DOHH2 (cell line): ENCODE measurements at regions not wholly inside any gene's neighbourhood (a gene's known extent, or its start where the extent isn't known, plus 50 kb on each side); places are given as distances from the start of the nearest gene placed in this dataset.
"Not testable (repeated sequence)": the region's sequence is repeated elsewhere in the genome, so short reads cannot be mapped to it uniquely, and the experiment has no call there.

Experiments used
- H3F3A ChIP-seq: fragments of 200-600 bp; sonication (generic), shearing (Covaris generic); 2 replicates; pipeline ENCODE4 v1.6.0; 2016; ENCODE audit warnings: antibody characterized with exemption, mild to moderate bottlenecking; ENCODE audit not compliant: control insufficient read depth, insufficient read depth
- H3K27ac ChIP-seq: fragments of 200-600 bp; sonication (generic); 2 replicates; pipeline ENCODE4 v1.5.1; 2014; ENCODE audit warnings: low read depth, mild to moderate bottlenecking, low read length, moderate library complexity
- H3K27me3 ChIP-seq: fragments of 200-600 bp; sonication (generic); 2 replicates; pipeline ENCODE4 v1.6.1; 2014; ENCODE audit warnings: mild to moderate bottlenecking, low read length, mixed read lengths; ENCODE audit not compliant: control insufficient read depth
- H3K36me3 ChIP-seq: fragments of 200-600 bp; sonication (generic); 2 replicates; pipeline ENCODE4 v1.6.1; 2014; ENCODE audit warnings: mild to moderate bottlenecking, low read length, moderate library complexity, mixed read lengths; ENCODE audit not compliant: control insufficient read depth
- H3K4me1 ChIP-seq: fragments of 200-600 bp; sonication (generic); 2 replicates; pipeline ENCODE4 v1.6.1; 2014; ENCODE audit warnings: mild to moderate bottlenecking, low read length, mixed read lengths; ENCODE audit not compliant: control insufficient read depth
- H3K4me2 ChIP-seq: fragments of 200-600 bp; sonication (generic); 2 replicates; pipeline ENCODE4 v1.6.0; 2014; ENCODE audit warnings: mild to moderate bottlenecking, low read length, moderate library complexity
- H3K4me3 ChIP-seq: fragments of 200-600 bp; sonication (generic); 2 replicates; pipeline ENCODE4 v1.5.1; 2014; ENCODE audit warnings: mild to moderate bottlenecking, low read length, mixed read lengths
- H3K79me2 ChIP-seq: fragments of 200-600 bp; sonication (generic); 2 replicates; pipeline ENCODE4 v1.6.1; 2014; ENCODE audit warnings: mild to moderate bottlenecking, low read length, mixed read lengths; ENCODE audit not compliant: control insufficient read depth
- H3K9me2 ChIP-seq: fragments of 200-600 bp; sonication (generic); replicated peaks from 2 replicates; pipeline ENCODE4 v1.6.1; 2014; ENCODE audit warnings: mild to moderate bottlenecking, low read length, mixed read lengths; ENCODE audit not compliant: control insufficient read depth
- H3K9me3 ChIP-seq: fragments of 200-600 bp; sonication (generic); 2 replicates; pipeline ENCODE4 v1.6.1; 2014; ENCODE audit warnings: antibody characterized with exemption, low read length, mixed read lengths; ENCODE audit not compliant: control insufficient read depth, insufficient read depth
- H4K20me1 ChIP-seq: fragments of 200-600 bp; sonication (generic); 2 replicates; pipeline ENCODE4 v1.6.0; 2014; ENCODE audit warnings: low read depth, mild to moderate bottlenecking, antibody characterized with exemption, low read length, moderate library complexity; ENCODE audit not compliant: control insufficient read depth, insufficient read depth
- CTCF ChIP-seq: fragments of 200-600 bp; sonication (generic); IDR thresholded peaks from one replicate; pipeline ENCODE4 v1.5.1; 2014; ENCODE audit warnings: antibody characterized with exemption, mild to moderate bottlenecking, low read depth, low read length; ENCODE audit not compliant: poor library complexity, severe bottlenecking
- EZH2phosphoT487 ChIP-seq: fragments of 200-600 bp; sonication (generic); IDR thresholded peaks from 2 replicates; pipeline ENCODE4 v1.6.1; 2017; ENCODE audit warnings: borderline replicate concordance, mild to moderate bottlenecking, antibody characterized with exemption, low read length, moderate library complexity, mixed read lengths

GRCh38 chr9:106104887-106105286 is 410.5 kb downstream of the TMEM38B start:
- Histone ChIP-seq H3K9me3 (no peaks in the 10 kb centered on the region), H4K20me1 (no peaks in the 10 kb centered on the region), H3K79me2 (no peaks in the 10 kb centered on the region), H3K4me1 (no peaks in the 10 kb centered on the region), H3K9me2 (no peaks in the 10 kb centered on the region), H3K4me2 (no peak overlapping the region), H3K4me3 (no peak overlapping the region), H3K36me3 (no peaks in the 10 kb centered on the region), H3F3A (no peaks in the 10 kb centered on the region), H3K27me3 (no peaks in the 10 kb centered on the region), H3K27ac (no peak overlapping the region)
- no peak for TF ChIP-seq CTCF
- no peak for TF ChIP-seq EZH2phosphoT487

- H3F3A ChIP-seq = no peaks in the 10 kb centered on the region
- no peak overlapping the region for H3K4me2 ChIP-seq
- no peaks in the 10 kb centered on the region for H3K9me3 ChIP-seq
- H3K9me2 ChIP-seq = no peaks in the 10 kb centered on the region
- no peaks in the 10 kb centered on the region for H3K27me3 ChIP-seq
- H3K36me3 ChIP-seq = no peaks in the 10 kb centered on the region
- no peaks in the 10 kb centered on the region for H3K79me2 ChIP-seq
- no peaks in the 10 kb centered on the region for H3K4me1 ChIP-seq
- TF ChIP-seq CTCF (no peak), EZH2phosphoT487 (no peak)
- H3K27ac ChIP-seq = no peak overlapping the region
- no peak overlapping the region for H3K4me3 ChIP-seq
- H4K20me1 ChIP-seq = no peaks in the 10 kb centered on the region
Observed at GRCh38 chr9:106106396-106106795, 412.1 kb downstream of the TMEM38B start.

GRCh38 chr9:106107716-106108115 is 413.4 kb downstream of the TMEM38B start:
- Histone ChIP-seq H3K9me3 (no peaks in the 10 kb centered on the region), H3K4me1 (no peaks in the 10 kb centered on the region), H3K27ac (no peak overlapping the region), H3K9me2 (no peaks in the 10 kb centered on the region), H3K4me2 (no peak overlapping the region), H3K79me2 (no peaks in the 10 kb centered on the region), H4K20me1 (no peaks in the 10 kb centered on the region), H3K4me3 (no peak overlapping the region), H3K36me3 (no peaks in the 10 kb centered on the region), H3K27me3 (no peaks in the 10 kb centered on the region), H3F3A (no peaks in the 10 kb centered on the region)
- TF ChIP-seq CTCF = no peak
- TF ChIP-seq EZH2phosphoT487 = no peak

GRCh38 chr9:106109706-106110105 is 415.4 kb downstream of the TMEM38B start:
- not testable (repeated sequence) for H3K4me3 ChIP-seq, H3K9me2 ChIP-seq, H4K20me1 ChIP-seq, H3K79me2 ChIP-seq, H3K4me1 ChIP-seq, H3K36me3 ChIP-seq, H3F3A ChIP-seq, H3K27me3 ChIP-seq, H3K9me3 ChIP-seq, H3K27ac ChIP-seq, H3K4me2 ChIP-seq
